GM12878 (cell line): ENCODE measurements at regions not wholly inside any gene's neighbourhood (a gene's known extent, or its start where the extent isn't known, plus 50 kb on each side); places are given as distances from the start of the nearest gene placed in this dataset.

Experiments
- BCL3 ChIP-seq: IDR thresholded peaks from 2 replicates; pipeline ENCODE4 v1.6.1; 2011; ENCODE audit warnings: borderline replicate concordance, low read depth, mild to moderate bottlenecking, moderate library complexity, low read length; ENCODE audit not compliant: insufficient read depth, poor library complexity, severe bottlenecking
- CTCF ChIP-seq, 3 experiments: IDR thresholded peaks in 2 of 3; conservative IDR thresholded peaks in 1 of 3; 2 replicates each; pipeline ENCODE4 v1.5.1; 2011; ENCODE audit warnings: low read depth in 3 of 3, low read length in 3 of 3, mild to moderate bottlenecking in 3 of 3, control low read depth in 2 of 3, moderate library complexity in 2 of 3, inconsistent platforms in 1 of 3, mixed read lengths in 1 of 3; ENCODE audit not compliant: control insufficient read depth in 2 of 3, insufficient read depth in 1 of 3; ENCODE audit errors: extremely low read depth in 1 of 3
- EP300 ChIP-seq, 2 experiments: fragments of 150-350 bp in 1 of 2; IDR thresholded peaks; 2 replicates each; pipeline ENCODE4 v1.6.1; 2011 to 2012; ENCODE audit warnings: low read depth in 2 of 2, low read length in 2 of 2, borderline replicate concordance in 1 of 2, improper control_type of control experiment in 1 of 2, inconsistent platforms in 1 of 2; ENCODE audit not compliant: control insufficient read depth in 1 of 2
- HSF1 ChIP-seq: fragments of 150-350 bp; IDR thresholded peaks from 2 replicates; pipeline ENCODE4 v1.6.1; 2014; ENCODE audit warnings: mild to moderate bottlenecking, low read depth, low read length
- NRF1 ChIP-seq: conservative IDR thresholded peaks from 2 replicates; pipeline ENCODE4 v1.6.1; 2011; ENCODE audit warnings: mild to moderate bottlenecking, low read depth, low read length, improper control_type of control experiment
- RCOR1 ChIP-seq: conservative IDR thresholded peaks from 2 replicates; pipeline ENCODE4 v1.6.1; 2012; ENCODE audit warnings: low read depth, low read length, improper control_type of control experiment
- USF2 ChIP-seq: IDR thresholded peaks from 2 replicates; pipeline ENCODE4 v1.6.1; 2011; ENCODE audit warnings: low read depth, low read length, improper control_type of control experiment, borderline replicate concordance
- ZBED1 ChIP-seq: IDR thresholded peaks from 2 replicates; pipeline ENCODE4 v1.6.1; 2016; ENCODE audit warnings: borderline replicate concordance
- ZNF274 ChIP-seq: IDR thresholded peaks from one replicate; pipeline ENCODE4 v1.8.0; 2011; ENCODE audit not compliant: insufficient read length, insufficient read depth
- TF ChIP-seq, protein P1 (sequence below): IDR thresholded peaks from 2 replicates; pipeline ENCODE4 v1.6.1; 2012; ENCODE audit warnings: mild to moderate bottlenecking, low read depth, low read length
- TF ChIP-seq, protein P2 (sequence below): IDR thresholded peaks from 2 replicates; pipeline ENCODE4 v1.6.1; 2012; ENCODE audit warnings: low read length, inconsistent platforms

- no peak for TF ChIP-seq ZNF274
- no peak for TF ChIP-seq CTCF (IDR thresholded peaks at IDR 0.05 in 2 of 3, conservative IDR thresholded peaks at IDR 0.05 in 1 of 3; ENCODE audit: control insufficient read depth in 2 of 3, extremely low read depth in 1 of 3, insufficient read depth in 1 of 3, low read depth in 3 of 3, low read length in 3 of 3)
- no peak for TF ChIP-seq HSF1
- no peak for TF ChIP-seq USF2
- no peak for TF ChIP-seq RCOR1
- no peak for TF ChIP-seq NRF1
- TF ChIP-seq EP300 (IDR thresholded peaks at IDR 0.05; ENCODE audit: borderline replicate concordance in 1 of 2, control insufficient read depth in 1 of 2, low read depth in 2 of 2, low read length in 2 of 2), result no peak
- TF ChIP-seq, protein P1, sequence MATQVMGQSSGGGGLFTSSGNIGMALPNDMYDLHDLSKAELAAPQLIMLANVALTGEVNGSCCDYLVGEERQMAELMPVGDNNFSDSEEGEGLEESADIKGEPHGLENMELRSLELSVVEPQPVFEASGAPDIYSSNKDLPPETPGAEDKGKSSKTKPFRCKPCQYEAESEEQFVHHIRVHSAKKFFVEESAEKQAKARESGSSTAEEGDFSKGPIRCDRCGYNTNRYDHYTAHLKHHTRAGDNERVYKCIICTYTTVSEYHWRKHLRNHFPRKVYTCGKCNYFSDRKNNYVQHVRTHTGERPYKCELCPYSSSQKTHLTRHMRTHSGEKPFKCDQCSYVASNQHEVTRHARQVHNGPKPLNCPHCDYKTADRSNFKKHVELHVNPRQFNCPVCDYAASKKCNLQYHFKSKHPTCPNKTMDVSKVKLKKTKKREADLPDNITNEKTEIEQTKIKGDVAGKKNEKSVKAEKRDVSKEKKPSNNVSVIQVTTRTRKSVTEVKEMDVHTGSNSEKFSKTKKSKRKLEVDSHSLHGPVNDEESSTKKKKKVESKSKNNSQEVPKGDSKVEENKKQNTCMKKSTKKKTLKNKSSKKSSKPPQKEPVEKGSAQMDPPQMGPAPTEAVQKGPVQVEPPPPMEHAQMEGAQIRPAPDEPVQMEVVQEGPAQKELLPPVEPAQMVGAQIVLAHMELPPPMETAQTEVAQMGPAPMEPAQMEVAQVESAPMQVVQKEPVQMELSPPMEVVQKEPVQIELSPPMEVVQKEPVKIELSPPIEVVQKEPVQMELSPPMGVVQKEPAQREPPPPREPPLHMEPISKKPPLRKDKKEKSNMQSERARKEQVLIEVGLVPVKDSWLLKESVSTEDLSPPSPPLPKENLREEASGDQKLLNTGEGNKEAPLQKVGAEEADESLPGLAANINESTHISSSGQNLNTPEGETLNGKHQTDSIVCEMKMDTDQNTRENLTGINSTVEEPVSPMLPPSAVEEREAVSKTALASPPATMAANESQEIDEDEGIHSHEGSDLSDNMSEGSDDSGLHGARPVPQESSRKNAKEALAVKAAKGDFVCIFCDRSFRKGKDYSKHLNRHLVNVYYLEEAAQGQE, result no peak
- no peak for TF ChIP-seq ZBED1
- no peak for TF ChIP-seq BCL3
- TF ChIP-seq, protein P2, sequence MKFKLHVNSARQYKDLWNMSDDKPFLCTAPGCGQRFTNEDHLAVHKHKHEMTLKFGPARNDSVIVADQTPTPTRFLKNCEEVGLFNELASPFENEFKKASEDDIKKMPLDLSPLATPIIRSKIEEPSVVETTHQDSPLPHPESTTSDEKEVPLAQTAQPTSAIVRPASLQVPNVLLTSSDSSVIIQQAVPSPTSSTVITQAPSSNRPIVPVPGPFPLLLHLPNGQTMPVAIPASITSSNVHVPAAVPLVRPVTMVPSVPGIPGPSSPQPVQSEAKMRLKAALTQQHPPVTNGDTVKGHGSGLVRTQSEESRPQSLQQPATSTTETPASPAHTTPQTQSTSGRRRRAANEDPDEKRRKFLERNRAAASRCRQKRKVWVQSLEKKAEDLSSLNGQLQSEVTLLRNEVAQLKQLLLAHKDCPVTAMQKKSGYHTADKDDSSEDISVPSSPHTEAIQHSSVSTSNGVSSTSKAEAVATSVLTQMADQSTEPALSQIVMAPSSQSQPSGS, result no peak
Observed at GRCh38 chr5:105146867-105147266, 1584.3 kb upstream of the NUDT12 start.
